Heart left ventricle (tissue), 13 donors: ENCODE measurements at regions not wholly inside any gene's neighbourhood (a gene's known extent, or its start where the extent isn't known, plus 50 kb on each side); places are given as distances from the start of the nearest gene placed in this dataset.

Experiments
- POLR2A ChIP-seq, 2 donors: fragments of 450-650 bp; IDR thresholded peaks; one replicate each; pipeline ENCODE4 v1.6.1; 2017; ENCODE audit warnings: antibody characterized with exemption in 2 of 2, mild to moderate bottlenecking in 2 of 2, moderate library complexity in 2 of 2
- TF ChIP-seq, protein P1 (sequence below), 12 donors: fragments of 200-600 bp; sonication (generic) in 4 of 12; IDR thresholded peaks; one replicate each; pipeline versions ENCODE4 v1.5.0 to v1.8.0; 2018 to 2022; ENCODE audit warnings: antibody characterized with exemption in 12 of 12, mild to moderate bottlenecking in 5 of 12
- donor health status: ischemic (EF 13 %, LVEDD 7.1; RV severe dilation, severe dysfunction).
- donor health status: DM: no; HTN: yes; CAD: no.
- donor health status: DM: no; HTN: no; CAD: no.
- donor health status: ischemic (EF 25% LVEDD 6.9; RV normal size, moderate dysfunction).
- donor health status: ischemic (EF 25% LVEDD 5.7; RV mildly dilated, moderate dysfunction).
- donor health status: ischemic (EF 35%, LVEDD 5.7; RV mildly dilated, moderate dysfunction).
- donor health status: nonischemic (EF 11% LVEDD 7.7; RV severe dilation, severe dysfunction).
- donor health status: DM: yes; HTN: yes; CAD: no.
- donor health status: PGD.
- donor health status: ischemic (EF 29% LVEDD 5.4; RV normal size, mild dysfunction).
- donor health status: nonischemic (EF 23%, LVEDD 6.1; RV moderate dilation, normal function).

DNA sequence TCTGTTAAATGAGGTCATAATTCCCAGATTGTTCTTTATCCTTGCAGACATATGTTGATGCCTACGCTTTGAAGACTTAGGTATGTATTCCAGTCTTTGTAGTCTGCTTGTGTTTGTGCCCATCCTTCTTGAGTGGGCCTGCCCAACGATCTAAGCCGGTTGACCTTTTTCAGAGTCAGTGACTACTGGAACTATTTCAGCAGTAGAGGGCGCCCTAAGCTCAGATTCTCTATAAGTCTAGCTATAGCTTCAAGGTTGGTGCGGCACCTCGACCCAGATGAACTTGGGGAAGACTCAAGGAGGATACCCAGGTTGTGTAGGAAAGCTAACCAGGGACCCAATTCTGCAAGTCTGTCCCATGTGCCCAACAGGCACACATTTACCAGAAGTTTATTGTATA is 228.8 kb upstream of the PPP2R3A start:
- TF ChIP-seq, protein P1, sequence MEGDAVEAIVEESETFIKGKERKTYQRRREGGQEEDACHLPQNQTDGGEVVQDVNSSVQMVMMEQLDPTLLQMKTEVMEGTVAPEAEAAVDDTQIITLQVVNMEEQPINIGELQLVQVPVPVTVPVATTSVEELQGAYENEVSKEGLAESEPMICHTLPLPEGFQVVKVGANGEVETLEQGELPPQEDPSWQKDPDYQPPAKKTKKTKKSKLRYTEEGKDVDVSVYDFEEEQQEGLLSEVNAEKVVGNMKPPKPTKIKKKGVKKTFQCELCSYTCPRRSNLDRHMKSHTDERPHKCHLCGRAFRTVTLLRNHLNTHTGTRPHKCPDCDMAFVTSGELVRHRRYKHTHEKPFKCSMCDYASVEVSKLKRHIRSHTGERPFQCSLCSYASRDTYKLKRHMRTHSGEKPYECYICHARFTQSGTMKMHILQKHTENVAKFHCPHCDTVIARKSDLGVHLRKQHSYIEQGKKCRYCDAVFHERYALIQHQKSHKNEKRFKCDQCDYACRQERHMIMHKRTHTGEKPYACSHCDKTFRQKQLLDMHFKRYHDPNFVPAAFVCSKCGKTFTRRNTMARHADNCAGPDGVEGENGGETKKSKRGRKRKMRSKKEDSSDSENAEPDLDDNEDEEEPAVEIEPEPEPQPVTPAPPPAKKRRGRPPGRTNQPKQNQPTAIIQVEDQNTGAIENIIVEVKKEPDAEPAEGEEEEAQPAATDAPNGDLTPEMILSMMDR (IDR thresholded peaks at IDR 0.05): no peak
- no peak for TF ChIP-seq POLR2A (IDR thresholded peaks at IDR 0.05)
